Neural cell (in vitro differentiated cells): ENCODE measurements at regions not wholly inside any gene's neighbourhood (a gene's known extent, or its start where the extent isn't known, plus 50 kb on each side); places are given as distances from the start of the nearest gene placed in this dataset.

Source experiments
- H2AFZ ChIP-seq: fragments of 200-600, 300-800 bp; sonication (generic), shearing (Covaris generic); 2 replicates; pipeline ENCODE4 v1.6.0; 2014; ENCODE audit warnings: low read depth, mild to moderate bottlenecking, antibody characterized with exemption, low read length, moderate library complexity
- H3F3A ChIP-seq: fragments of 200-600 bp; shearing (Covaris generic); 2 replicates; pipeline ENCODE4 v1.6.1; 2016; ENCODE audit warnings: mild to moderate bottlenecking, moderate library complexity, mixed read lengths, antibody characterized with exemption, low read length; ENCODE audit not compliant: insufficient read depth, poor library complexity, severe bottlenecking
- H3K27ac ChIP-seq: fragments of 200-600, 300-800 bp; sonication (generic), shearing (Covaris generic); 2 replicates; pipeline ENCODE4 v1.5.1; 2014; ENCODE audit warnings: mild to moderate bottlenecking, low read length, moderate library complexity
- H3K27me3 ChIP-seq: fragments of 300-800, 200-600 bp; sonication (generic), shearing (Covaris generic); 2 replicates; pipeline ENCODE4 v1.6.0; 2014; ENCODE audit warnings: mild to moderate bottlenecking, low read depth, low read length, moderate library complexity; ENCODE audit not compliant: insufficient read depth
- H3K36me3 ChIP-seq: fragments of 300-800, 200-600 bp; sonication (generic), shearing (Covaris generic); 2 replicates; pipeline ENCODE4 v1.5.1; 2014; ENCODE audit warnings: mild to moderate bottlenecking, antibody characterized with exemption, low read length, moderate library complexity; ENCODE audit not compliant: insufficient read depth
- H3K4me2 ChIP-seq: fragments of 300-800, 200-600 bp; sonication (generic), shearing (Covaris generic); 2 replicates; pipeline ENCODE4 v1.6.0; 2014; ENCODE audit warnings: mild to moderate bottlenecking, low read length
- H3K4me3 ChIP-seq: fragments of 300-800, 200-600 bp; sonication (generic), shearing (Covaris generic); 2 replicates; pipeline ENCODE4 v1.5.1; 2014; ENCODE audit warnings: mild to moderate bottlenecking, low read length, moderate library complexity
- H3K79me2 ChIP-seq: fragments of 200-600 bp; shearing (Covaris generic); replicated peaks from 2 replicates; pipeline ENCODE4 v1.6.0; 2014; ENCODE audit warnings: mild to moderate bottlenecking, low read length, moderate library complexity; ENCODE audit not compliant: insufficient read depth
- H3K9ac ChIP-seq: fragments of 300-800, 200-600 bp; sonication (generic), shearing (Covaris generic); 2 replicates; pipeline ENCODE4 v1.6.1; 2016; ENCODE audit warnings: mild to moderate bottlenecking, low read length, mixed read lengths
- H3K9me2 ChIP-seq: fragments of 200-600 bp; shearing (Covaris generic); 2 replicates; pipeline ENCODE4 v1.6.1; 2016; ENCODE audit warnings: mild to moderate bottlenecking, low read length, mixed read lengths; ENCODE audit not compliant: insufficient read depth
- H3K9me3 ChIP-seq: fragments of 200-600, 300-800 bp; sonication (generic), shearing (Covaris generic); 2 replicates; pipeline ENCODE4 v1.6.1; 2016; ENCODE audit warnings: mild to moderate bottlenecking, mixed run types, low read length, moderate library complexity, mixed read lengths
- H4K20me1 ChIP-seq: fragments of 200-600 bp; shearing (Covaris generic); 2 replicates; pipeline ENCODE4 v1.6.1; 2016; ENCODE audit warnings: mild to moderate bottlenecking, mixed run types; ENCODE audit not compliant: insufficient read depth
- EP300 ChIP-seq: fragments of 450-650 bp; conservative IDR thresholded peaks from 2 replicates; pipeline ENCODE4 v1.6.1; 2014; ENCODE audit warnings: antibody characterized with exemption, mild to moderate bottlenecking, moderate library complexity; ENCODE audit not compliant: poor library complexity, severe bottlenecking
- EZH2 ChIP-seq: fragments of 200-600, 300-800 bp; shearing (Covaris generic), sonication (generic); IDR thresholded peaks from 2 replicates; pipeline ENCODE4 v1.6.1; 2014; ENCODE audit warnings: antibody characterized with exemption, low read length, borderline replicate concordance, mild to moderate bottlenecking; ENCODE audit not compliant: insufficient read depth, poor library complexity, severe bottlenecking
- MXI1 ChIP-seq: fragments of 450-650 bp; conservative IDR thresholded peaks from 2 replicates; pipeline ENCODE4 v1.6.1; 2014; ENCODE audit warnings: antibody characterized with exemption, mild to moderate bottlenecking; ENCODE audit not compliant: poor library complexity, severe bottlenecking
- POLR2AphosphoS5 ChIP-seq: IDR thresholded peaks from 2 replicates; pipeline ENCODE4 v1.6.1; 2012
- RAD21 ChIP-seq: fragments of 450-650 bp; conservative IDR thresholded peaks from 2 replicates; pipeline ENCODE4 v1.6.1; 2014; ENCODE audit warnings: antibody characterized with exemption, mild to moderate bottlenecking, moderate library complexity
- SMC3 ChIP-seq: fragments of 450-650 bp; conservative IDR thresholded peaks from 2 replicates; pipeline ENCODE4 v1.6.1; 2014; ENCODE audit warnings: antibody characterized with exemption, mild to moderate bottlenecking, moderate library complexity; ENCODE audit not compliant: poor library complexity
- TAF1 ChIP-seq: IDR thresholded peaks from 2 replicates; pipeline ENCODE4 v1.6.1; 2012; ENCODE audit warnings: low read depth
- TF ChIP-seq, protein P1 (sequence below): IDR thresholded peaks from 2 replicates; pipeline ENCODE4 v1.6.1; 2012; ENCODE audit warnings: borderline replicate concordance
- TF ChIP-seq, protein P2 (sequence below): fragments of 450-650 bp; IDR thresholded peaks from 2 replicates; pipeline ENCODE4 v1.5.1; 2014; ENCODE audit warnings: antibody characterized with exemption, mild to moderate bottlenecking, moderate library complexity; ENCODE audit not compliant: poor library complexity, severe bottlenecking

DNA sequence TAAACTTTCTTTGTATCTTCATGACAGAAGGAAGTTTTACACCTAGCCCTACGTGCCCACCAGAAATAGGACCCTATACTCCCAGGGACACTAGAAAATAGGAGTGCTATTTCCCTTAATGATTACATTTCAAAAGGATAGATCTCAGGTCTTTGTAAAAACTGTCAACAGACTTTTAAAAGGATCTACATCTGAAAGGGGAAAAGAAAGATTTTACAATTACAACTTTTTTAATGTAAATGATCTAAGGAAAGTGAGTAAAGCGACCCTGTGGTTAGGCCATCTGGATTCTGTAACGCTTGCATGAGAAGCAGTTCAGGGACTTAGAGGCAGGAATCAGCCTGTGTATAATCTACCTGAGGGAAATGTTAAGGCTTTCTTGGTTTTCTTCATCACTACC lies 431.8 kb upstream of the MC4R start:
- no peaks in the 10 kb centered on the region for H3K36me3 ChIP-seq
- no peaks in the 10 kb centered on the region for H3K9me3 ChIP-seq
- no peak overlapping the region for H3K27ac ChIP-seq
- no peak overlapping the region for H3K9ac ChIP-seq
- H3K4me2 ChIP-seq, result no peak overlapping the region
- H3F3A ChIP-seq, result no peaks in the 10 kb centered on the region
- no peak overlapping the region for H3K4me3 ChIP-seq
- H2AFZ ChIP-seq, result no peak overlapping the region
- no peaks in the 10 kb centered on the region for H3K9me2 ChIP-seq
- H3K79me2 ChIP-seq, result no peaks in the 10 kb centered on the region
- H4K20me1 ChIP-seq, result no peaks in the 10 kb centered on the region
- no peak for TF ChIP-seq POLR2AphosphoS5
- no peak for TF ChIP-seq TAF1
- TF ChIP-seq SMC3, result no peak
- TF ChIP-seq RAD21, result no peak
- TF ChIP-seq EP300, result no peak
- TF ChIP-seq MXI1, result no peak
- no peaks in the 10 kb centered on the region for H3K27me3 ChIP-seq

DNA sequence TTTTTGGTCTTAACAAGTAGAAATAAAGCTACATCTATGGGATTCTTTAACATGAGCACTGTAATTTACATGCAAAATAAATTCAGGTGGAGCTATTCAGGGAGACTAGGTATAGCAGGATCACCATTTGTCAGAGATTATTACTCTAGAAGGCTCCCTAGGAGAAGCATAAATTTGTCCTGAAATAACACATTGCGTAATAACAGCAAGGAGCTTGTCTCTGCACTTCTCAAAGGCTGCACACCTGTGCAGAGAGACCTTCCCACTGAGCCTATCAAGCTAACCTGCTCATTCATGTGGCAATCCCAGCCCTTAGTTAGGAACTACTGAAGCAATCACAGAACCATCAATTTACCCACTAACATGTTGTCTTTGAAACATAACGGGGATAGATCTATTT lies 437.4 kb upstream of the MC4R start:
- no peak overlapping the region for H3K4me3 ChIP-seq
- no peaks in the 10 kb centered on the region for H3F3A ChIP-seq
- TF ChIP-seq MXI1 (no peak), TAF1 (no peak), POLR2AphosphoS5 (no peak), RAD21 (no peak), EZH2 (no peak), EP300 (no peak), SMC3 (no peak)
- TF ChIP-seq, protein P1, sequence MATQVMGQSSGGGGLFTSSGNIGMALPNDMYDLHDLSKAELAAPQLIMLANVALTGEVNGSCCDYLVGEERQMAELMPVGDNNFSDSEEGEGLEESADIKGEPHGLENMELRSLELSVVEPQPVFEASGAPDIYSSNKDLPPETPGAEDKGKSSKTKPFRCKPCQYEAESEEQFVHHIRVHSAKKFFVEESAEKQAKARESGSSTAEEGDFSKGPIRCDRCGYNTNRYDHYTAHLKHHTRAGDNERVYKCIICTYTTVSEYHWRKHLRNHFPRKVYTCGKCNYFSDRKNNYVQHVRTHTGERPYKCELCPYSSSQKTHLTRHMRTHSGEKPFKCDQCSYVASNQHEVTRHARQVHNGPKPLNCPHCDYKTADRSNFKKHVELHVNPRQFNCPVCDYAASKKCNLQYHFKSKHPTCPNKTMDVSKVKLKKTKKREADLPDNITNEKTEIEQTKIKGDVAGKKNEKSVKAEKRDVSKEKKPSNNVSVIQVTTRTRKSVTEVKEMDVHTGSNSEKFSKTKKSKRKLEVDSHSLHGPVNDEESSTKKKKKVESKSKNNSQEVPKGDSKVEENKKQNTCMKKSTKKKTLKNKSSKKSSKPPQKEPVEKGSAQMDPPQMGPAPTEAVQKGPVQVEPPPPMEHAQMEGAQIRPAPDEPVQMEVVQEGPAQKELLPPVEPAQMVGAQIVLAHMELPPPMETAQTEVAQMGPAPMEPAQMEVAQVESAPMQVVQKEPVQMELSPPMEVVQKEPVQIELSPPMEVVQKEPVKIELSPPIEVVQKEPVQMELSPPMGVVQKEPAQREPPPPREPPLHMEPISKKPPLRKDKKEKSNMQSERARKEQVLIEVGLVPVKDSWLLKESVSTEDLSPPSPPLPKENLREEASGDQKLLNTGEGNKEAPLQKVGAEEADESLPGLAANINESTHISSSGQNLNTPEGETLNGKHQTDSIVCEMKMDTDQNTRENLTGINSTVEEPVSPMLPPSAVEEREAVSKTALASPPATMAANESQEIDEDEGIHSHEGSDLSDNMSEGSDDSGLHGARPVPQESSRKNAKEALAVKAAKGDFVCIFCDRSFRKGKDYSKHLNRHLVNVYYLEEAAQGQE, result no peak
- TF ChIP-seq, protein P2, sequence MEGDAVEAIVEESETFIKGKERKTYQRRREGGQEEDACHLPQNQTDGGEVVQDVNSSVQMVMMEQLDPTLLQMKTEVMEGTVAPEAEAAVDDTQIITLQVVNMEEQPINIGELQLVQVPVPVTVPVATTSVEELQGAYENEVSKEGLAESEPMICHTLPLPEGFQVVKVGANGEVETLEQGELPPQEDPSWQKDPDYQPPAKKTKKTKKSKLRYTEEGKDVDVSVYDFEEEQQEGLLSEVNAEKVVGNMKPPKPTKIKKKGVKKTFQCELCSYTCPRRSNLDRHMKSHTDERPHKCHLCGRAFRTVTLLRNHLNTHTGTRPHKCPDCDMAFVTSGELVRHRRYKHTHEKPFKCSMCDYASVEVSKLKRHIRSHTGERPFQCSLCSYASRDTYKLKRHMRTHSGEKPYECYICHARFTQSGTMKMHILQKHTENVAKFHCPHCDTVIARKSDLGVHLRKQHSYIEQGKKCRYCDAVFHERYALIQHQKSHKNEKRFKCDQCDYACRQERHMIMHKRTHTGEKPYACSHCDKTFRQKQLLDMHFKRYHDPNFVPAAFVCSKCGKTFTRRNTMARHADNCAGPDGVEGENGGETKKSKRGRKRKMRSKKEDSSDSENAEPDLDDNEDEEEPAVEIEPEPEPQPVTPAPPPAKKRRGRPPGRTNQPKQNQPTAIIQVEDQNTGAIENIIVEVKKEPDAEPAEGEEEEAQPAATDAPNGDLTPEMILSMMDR, result no peak
- H3K9ac ChIP-seq, result no peak overlapping the region
- no peaks in the 10 kb centered on the region for H3K36me3 ChIP-seq
- H3K9me3 ChIP-seq, result no peaks in the 10 kb centered on the region
- no peak overlapping the region for H2AFZ ChIP-seq
- H3K9me2 ChIP-seq, result peaks cover 3% of the 10 kb centered on the region
- H4K20me1 ChIP-seq, result no peaks in the 10 kb centered on the region
- no peak overlapping the region for H3K27ac ChIP-seq
- no peak overlapping the region for H3K4me2 ChIP-seq
- no peaks in the 10 kb centered on the region for H3K27me3 ChIP-seq
- no peaks in the 10 kb centered on the region for H3K79me2 ChIP-seq

DNA sequence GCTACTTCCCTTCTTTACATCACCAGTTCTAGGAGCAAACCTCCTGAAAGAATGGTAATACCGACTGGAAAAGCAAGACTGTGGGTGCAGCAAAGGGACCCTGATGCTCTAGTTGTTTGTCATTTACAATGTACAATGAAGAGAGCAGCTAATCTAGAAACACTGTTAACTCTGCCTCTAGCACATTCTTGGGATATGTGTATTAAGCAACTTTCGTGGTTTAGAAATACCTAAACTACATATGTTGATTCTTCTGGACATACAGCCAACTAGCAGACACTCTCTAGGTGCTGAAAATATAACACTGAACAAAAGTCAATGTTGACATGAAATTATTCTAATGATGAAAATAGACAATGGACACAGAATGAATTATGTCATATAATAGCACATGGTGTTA lies 440.3 kb upstream of the MC4R start:
- Histone ChIP-seq H3K4me2 (no peak overlapping the region), H4K20me1 (no peaks in the 10 kb centered on the region), H3F3A (no peaks in the 10 kb centered on the region), H3K9ac (no peak overlapping the region), H2AFZ (no peak overlapping the region), H3K27me3 (no peaks in the 10 kb centered on the region), H3K4me3 (no peak overlapping the region), H3K27ac (no peak overlapping the region), H3K36me3 (no peaks in the 10 kb centered on the region), H3K79me2 (no peaks in the 10 kb centered on the region), H3K9me3 (no peaks in the 10 kb centered on the region), H3K9me2 (peaks cover 3% of the 10 kb centered on the region)
- TF ChIP-seq EP300, result no peak
- TF ChIP-seq SMC3, result no peak
- TF ChIP-seq, protein P2, result no peak
- TF ChIP-seq POLR2AphosphoS5, result no peak
- TF ChIP-seq EZH2, result no peak
- no peak for TF ChIP-seq MXI1
- no peak for TF ChIP-seq TAF1
- TF ChIP-seq, protein P1, result no peak
- TF ChIP-seq RAD21, result no peak
